HCT116 (cell line): ENCODE measurements at regions not wholly inside any gene's neighbourhood (a gene's known extent, or its start where the extent isn't known, plus 50 kb on each side); places are given as distances from the start of the nearest gene placed in this dataset.

Experiments
- ATAC-seq: fragments of 200-7000 bp; cut with Tn5 transposase; 2 replicates; pipeline ENCODE4 v1.9.1; 2020; ENCODE audit warnings: mild to moderate bottlenecking, moderate library complexity
- BruUV-seq: library from RNA; stranded (reverse); fragments of 400-500 nt; replicated peaks from 2 replicates; lab custom pipeline; 2021; lab: Mats Ljungman, UMichigan
- CTCF ChIA-PET: fragments of 300-600 bp; sonication (Branson Sonifier 250); formaldehyde crosslinking; loops from one replicate; lab custom pipeline; 2021; ENCODE audit warnings: antibody characterized with exemption; lab: Charles Lee
- POLR2A ChIA-PET: fragments of 300-600, 350-600 bp; sonication (Branson Sonifier 250); formaldehyde crosslinking; loops from one replicate; lab custom pipeline; 2021; ENCODE audit warnings: antibody characterized with exemption; lab: Charles Lee
- RAD21 ChIA-PET, 2 experiments: fragments of 300-600 bp; sonication (Branson Sonifier 250); formaldehyde crosslinking; loops; one replicate each; lab custom pipeline; 2023; ENCODE audit warnings: low total read pairs in 2 of 2; ENCODE audit not compliant: uncharacterized antibody in 2 of 2, unreplicated experiment in 2 of 2, low non-redundant PET in 1 of 2; lab: Charles Lee
- DNase-seq: peaks from one replicate; pipeline ENCODE4 v3.0.0-alpha.2; 2010; ENCODE audit warnings: low read depth, low spot score
- H2AFZ ChIP-seq: fragments of 200-600 bp; shearing (Covaris generic), sonication (generic); 2 replicates; pipeline ENCODE4 v1.6.1; 2017; ENCODE audit warnings: low read depth, mixed run types, mixed read lengths, antibody characterized with exemption, low read length; ENCODE audit not compliant: poor library complexity, severe bottlenecking
- H3K27ac ChIP-seq: 2 replicates; pipeline ENCODE4 v1.5.1; 2012; ENCODE audit warnings: low read depth, low read length
- H3K27me3 ChIP-seq: fragments of 200-600 bp; sonication (generic); 2 replicates; pipeline ENCODE4 v1.6.1; 2016; ENCODE audit warnings: mixed run types, low read length, mixed read lengths; ENCODE audit not compliant: insufficient read depth
- H3K36me3 ChIP-seq, 2 experiments: fragments of 200-500 bp in 1 of 2; fragments of 200-600 bp in 1 of 2; sonication (Bioruptor generic) in 1 of 2; sonication (generic) in 1 of 2; 2 replicates each; pipeline versions ENCODE4 v1.5.1 to v1.6.1; 2014 to 2016; ENCODE audit warnings: low read length in 2 of 2, inconsistent platforms in 1 of 2, mixed read lengths in 1 of 2, mixed run types in 1 of 2; ENCODE audit not compliant: insufficient read depth in 2 of 2, control insufficient read depth in 1 of 2
- H3K4me1 ChIP-seq, 2 experiments: fragments of 200-600 bp in 1 of 2; sonication (generic) in 1 of 2; 2 replicates each; pipeline versions ENCODE4 v1.5.1 to v1.6.1; 2012 to 2017; ENCODE audit warnings: low read length in 2 of 2, inconsistent platforms in 1 of 2, mild to moderate bottlenecking in 1 of 2, mixed read lengths in 1 of 2, mixed run types in 1 of 2, moderate library complexity in 1 of 2; ENCODE audit not compliant: insufficient read depth in 2 of 2, control insufficient read depth in 1 of 2
- H3K4me2 ChIP-seq: fragments of 200-600 bp; sonication (generic); 2 replicates; pipeline ENCODE4 v1.6.1; 2017; ENCODE audit warnings: mixed run types, low read length, mixed read lengths
- H3K4me3 ChIP-seq, 2 experiments: fragments of 200-600 bp in 1 of 2; sonication (generic) in 1 of 2; replicated peaks in 1 of 2; 2 replicates each; pipeline ENCODE4 v1.5.1; 2011 to 2016; ENCODE audit warnings: low read length in 2 of 2, control low read depth in 1 of 2, low read depth in 1 of 2, mild to moderate bottlenecking in 1 of 2, mixed read lengths in 1 of 2, mixed run types in 1 of 2
- H3K79me2 ChIP-seq: fragments of 200-600 bp; sonication (generic); 2 replicates; pipeline ENCODE4 v1.6.1; 2017; ENCODE audit warnings: mild to moderate bottlenecking, mixed run types, low read length, moderate library complexity, mixed read lengths; ENCODE audit not compliant: insufficient read depth
- H3K9ac ChIP-seq: fragments of 200-600 bp; sonication (generic); 2 replicates; pipeline ENCODE4 v1.6.1; 2016; ENCODE audit warnings: low read length, mixed read lengths
- H3K9me2 ChIP-seq: fragments of 200-600 bp; sonication (generic), shearing (Covaris generic); 2 replicates; pipeline ENCODE4 v1.6.1; 2017; ENCODE audit warnings: mixed run types, mild to moderate bottlenecking, moderate library complexity; ENCODE audit not compliant: insufficient read depth
- H3K9me3 ChIP-seq, 2 experiments: fragments of 200-500 bp in 1 of 2; fragments of 200-600 bp in 1 of 2; sonication (Bioruptor generic) in 1 of 2; sonication (generic) in 1 of 2; 2 replicates each; pipeline ENCODE4 v1.6.1; 2014 to 2017; ENCODE audit warnings: low read length in 2 of 2, mixed read lengths in 2 of 2, inconsistent platforms in 1 of 2, low read depth in 1 of 2, mild to moderate bottlenecking in 1 of 2, mixed run types in 1 of 2, moderate library complexity in 1 of 2; ENCODE audit not compliant: control insufficient read depth in 1 of 2, insufficient read depth in 1 of 2
- H4K20me1 ChIP-seq: fragments of 200-600 bp; sonication (generic), shearing (Covaris generic); 2 replicates; pipeline ENCODE4 v1.6.1; 2017; ENCODE audit warnings: mixed run types, mild to moderate bottlenecking, moderate library complexity; ENCODE audit not compliant: insufficient read depth
- CEBPB ChIP-seq: IDR thresholded peaks from 2 replicates; pipeline ENCODE4 v1.6.1; 2012; ENCODE audit warnings: low read depth
- EGR1 ChIP-seq: IDR thresholded peaks from 2 replicates; pipeline ENCODE4 v1.6.1; 2012; ENCODE audit warnings: low read depth
- ELF1 ChIP-seq: IDR thresholded peaks from 2 replicates; pipeline ENCODE4 v1.6.1; 2012; ENCODE audit warnings: low read depth, borderline replicate concordance
- EZH2phosphoT487 ChIP-seq: fragments of 200-600 bp; IDR thresholded peaks from 2 replicates; pipeline ENCODE4 v1.6.1; 2018; ENCODE audit warnings: antibody characterized with exemption, borderline replicate concordance
- FOSL1 ChIP-seq: IDR thresholded peaks from 2 replicates; pipeline ENCODE4 v1.6.1; 2012; ENCODE audit warnings: low read depth
- JUND ChIP-seq: IDR thresholded peaks from 2 replicates; pipeline ENCODE4 v1.6.1; 2012
- POLR2AphosphoS5 ChIP-seq: IDR thresholded peaks from 2 replicates; pipeline ENCODE4 v1.6.1; 2011; ENCODE audit warnings: mild to moderate bottlenecking, low read depth, low read length, moderate library complexity
- ZNF274 ChIP-seq: fragments of 200-500 bp; sonication (Bioruptor generic); IDR thresholded peaks from 2 replicates; pipeline ENCODE4 v1.6.1; 2014; ENCODE audit warnings: mild to moderate bottlenecking, low read depth, low read length, inconsistent platforms
- intact Hi-C: fragments of 100-400 bp; cut with micrococcal nuclease; formaldehyde crosslinking; loops from 2 replicates; pipeline ENCODE4 v1.10.0; 2022
- TF ChIP-seq, protein P1 (sequence below): IDR thresholded peaks from 2 replicates; pipeline ENCODE4 v1.6.1; 2012
- TF ChIP-seq, protein P2 (sequence below): IDR thresholded peaks from 2 replicates; pipeline ENCODE4 v1.6.1; 2011; ENCODE audit warnings: mild to moderate bottlenecking, low read length, moderate library complexity; ENCODE audit not compliant: insufficient replicate concordance; ENCODE audit errors: extremely low read depth

DNA sequence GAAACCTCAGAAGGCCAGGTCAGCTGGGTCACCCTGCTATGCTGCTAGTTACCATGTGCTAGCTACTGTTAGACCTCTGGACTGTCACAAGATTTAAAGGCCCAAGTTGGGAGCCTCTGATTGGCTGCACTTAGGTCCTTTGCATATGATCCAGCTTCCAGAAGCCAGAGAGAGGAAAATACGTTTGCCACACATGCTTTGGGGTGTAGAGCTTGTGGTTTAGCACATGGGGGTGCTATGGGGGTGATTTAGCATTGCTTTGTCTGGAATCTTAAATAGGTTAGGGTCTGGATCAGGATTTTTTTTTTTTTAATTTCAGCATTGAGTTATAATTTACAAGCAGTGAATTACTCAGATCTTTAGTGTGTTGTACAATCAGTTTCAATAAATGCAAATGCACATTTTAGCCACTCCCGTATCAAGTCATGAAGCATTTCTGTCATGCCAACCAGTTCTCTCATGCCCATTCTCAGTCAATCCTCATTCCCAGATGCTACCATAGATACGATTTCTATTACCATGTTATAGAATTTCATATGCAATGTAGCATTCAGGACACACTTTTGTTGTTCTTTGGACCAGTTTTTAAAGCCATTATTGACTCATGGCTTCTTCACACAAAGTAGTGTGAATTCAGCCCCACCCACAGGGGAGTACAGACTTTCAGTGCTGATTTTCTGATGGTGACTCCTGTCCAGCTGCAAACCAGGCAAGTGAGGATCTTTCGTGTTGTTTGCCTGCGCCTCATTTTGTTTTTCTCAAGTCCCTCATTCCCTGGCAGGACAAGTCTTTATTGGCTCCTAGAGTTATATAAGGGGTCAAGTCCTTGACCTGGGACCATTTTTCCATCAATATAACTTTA lies 250.4 kb downstream of the LRRC70 start:
- Histone ChIP-seq H3K4me1 (no peaks in the 10 kb centered on the region), H3K9me2 (no peaks in the 10 kb centered on the region), H3K9me3 (no peaks in the 10 kb centered on the region), H3K27ac (no peak overlapping the region), H3K27me3 (no peaks in the 10 kb centered on the region), H3K79me2 (no peaks in the 10 kb centered on the region), H2AFZ (no peak overlapping the region), H3K4me2 (no peak overlapping the region), H3K9ac (no peak overlapping the region), H3K4me3 (no peak overlapping the region), H3K36me3 (no peaks in the 10 kb centered on the region), H4K20me1 (no peaks in the 10 kb centered on the region)
- ChIA-PET CTCF (no interaction called here), POLR2A (no interaction called here), RAD21 (no interaction called here)
- intact Hi-C loops, result no loop called here
- BruUV-seq, result no TSS peak
- TF ChIP-seq JUND (no peak), POLR2AphosphoS5 (no peak), FOSL1 (no peak), EGR1 (no peak), EZH2phosphoT487 (no peak), ZNF274 (no peak), CEBPB (no peak), ELF1 (no peak)
- TF ChIP-seq, protein P1, sequence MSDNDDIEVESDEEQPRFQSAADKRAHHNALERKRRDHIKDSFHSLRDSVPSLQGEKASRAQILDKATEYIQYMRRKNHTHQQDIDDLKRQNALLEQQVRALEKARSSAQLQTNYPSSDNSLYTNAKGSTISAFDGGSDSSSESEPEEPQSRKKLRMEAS, result no peak
- TF ChIP-seq, protein P2, sequence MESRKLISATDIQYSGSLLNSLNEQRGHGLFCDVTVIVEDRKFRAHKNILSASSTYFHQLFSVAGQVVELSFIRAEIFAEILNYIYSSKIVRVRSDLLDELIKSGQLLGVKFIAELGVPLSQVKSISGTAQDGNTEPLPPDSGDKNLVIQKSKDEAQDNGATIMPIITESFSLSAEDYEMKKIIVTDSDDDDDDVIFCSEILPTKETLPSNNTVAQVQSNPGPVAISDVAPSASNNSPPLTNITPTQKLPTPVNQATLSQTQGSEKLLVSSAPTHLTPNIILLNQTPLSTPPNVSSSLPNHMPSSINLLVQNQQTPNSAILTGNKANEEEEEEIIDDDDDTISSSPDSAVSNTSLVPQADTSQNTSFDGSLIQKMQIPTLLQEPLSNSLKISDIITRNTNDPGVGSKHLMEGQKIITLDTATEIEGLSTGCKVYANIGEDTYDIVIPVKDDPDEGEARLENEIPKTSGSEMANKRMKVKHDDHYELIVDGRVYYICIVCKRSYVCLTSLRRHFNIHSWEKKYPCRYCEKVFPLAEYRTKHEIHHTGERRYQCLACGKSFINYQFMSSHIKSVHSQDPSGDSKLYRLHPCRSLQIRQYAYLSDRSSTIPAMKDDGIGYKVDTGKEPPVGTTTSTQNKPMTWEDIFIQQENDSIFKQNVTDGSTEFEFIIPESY, result no peak
- ATAC-seq, result no peak
- no peak for DNase-seq
